ENCODE measurements at regions not wholly inside any gene's neighbourhood (a gene's known extent, or its start where the extent isn't known, plus 50 kb on each side); places are given as distances from the start of the nearest gene placed in this dataset.
"Not testable (repeated sequence)": the region's sequence is repeated elsewhere in the genome, so short reads cannot be mapped to it uniquely, and the experiment has no call there.

- FAIRE-seq, result no peak
Measured at GRCh38 chr13:38283346-38283745, 66.3 kb upstream of the UFM1 start.

DNA sequence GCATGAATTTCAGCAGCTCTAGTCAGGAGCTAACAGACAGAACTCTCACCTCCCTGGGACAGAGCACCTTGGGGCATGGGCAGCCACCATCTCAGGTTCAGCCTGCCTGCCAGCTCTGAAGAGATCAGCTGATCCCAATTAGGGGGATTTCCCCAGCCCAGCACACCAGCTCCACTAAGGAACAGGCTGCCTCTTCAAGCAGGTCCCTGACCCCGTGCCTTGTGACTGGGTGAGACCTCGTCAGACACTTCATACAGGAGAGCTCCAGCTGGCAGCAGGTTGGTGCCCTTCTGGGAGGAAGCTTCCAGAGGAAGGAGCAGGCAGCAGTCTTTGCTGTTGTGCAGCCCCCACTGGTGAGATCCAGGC is 84.5 kb upstream of the UFM1 start:
- no peak for FAIRE-seq

GRCh38 chr13:38264363-38265131 is 85.1 kb upstream of the UFM1 start:
- FAIRE-seq, result no peak

- FAIRE-seq, result no peak
Measured at GRCh38 chr13:38262211-38262610, 87.4 kb upstream of the UFM1 start.

DNA sequence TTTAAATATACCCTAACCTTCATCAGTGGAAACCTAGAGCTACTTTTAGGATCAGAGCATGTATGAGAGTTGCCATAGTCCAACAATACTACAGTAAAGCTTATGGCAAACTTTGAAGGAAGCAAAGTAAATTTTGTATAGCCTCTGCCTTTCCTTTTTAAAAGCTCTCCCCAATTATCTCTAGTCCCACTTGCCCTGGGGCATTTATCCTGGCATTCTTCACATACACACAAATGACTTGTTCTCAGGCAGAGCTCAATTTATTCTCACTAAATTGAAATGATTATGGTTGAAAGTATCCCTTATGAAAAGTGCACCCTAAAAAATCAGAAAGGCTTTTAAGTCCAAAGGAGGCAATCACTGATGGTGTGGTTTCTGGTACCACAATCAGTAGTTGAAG is 94.1 kb upstream of the UFM1 start:
- FAIRE-seq, result no peak

GRCh38 chr13:38239874-38240273 is 109.8 kb upstream of the UFM1 start:
- no peak for FAIRE-seq

DNA sequence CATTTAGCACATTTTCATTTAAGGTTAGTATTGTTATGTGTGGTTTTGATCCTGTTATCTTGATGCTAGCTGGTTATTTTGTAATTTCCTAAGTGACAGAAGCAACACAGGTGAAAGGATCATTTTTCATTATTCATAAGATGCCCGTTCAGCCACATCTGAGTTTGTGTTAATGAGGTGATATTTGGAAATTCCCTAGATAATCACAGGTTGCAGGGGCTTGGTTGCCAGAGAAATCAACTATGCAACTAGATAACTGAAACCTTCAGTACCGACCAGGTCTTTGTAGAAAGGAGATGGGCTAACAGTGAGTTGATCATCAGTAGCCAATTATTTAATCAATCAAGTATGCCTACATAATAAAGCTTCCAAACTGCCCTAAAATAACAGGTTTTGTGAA is 121.3 kb upstream of the UFM1 start:
- FAIRE-seq, result no peak

GRCh38 chr13:38226496-38226895 is 123.2 kb upstream of the UFM1 start:
- FAIRE-seq, result no peak

GRCh38 chr13:38223089-38223488 is 126.6 kb upstream of the UFM1 start:
- no peak for FAIRE-seq

- not testable (repeated sequence) for FAIRE-seq
Measured at GRCh38 chr13:38221120-38221519, 128.5 kb upstream of the UFM1 start.

DNA sequence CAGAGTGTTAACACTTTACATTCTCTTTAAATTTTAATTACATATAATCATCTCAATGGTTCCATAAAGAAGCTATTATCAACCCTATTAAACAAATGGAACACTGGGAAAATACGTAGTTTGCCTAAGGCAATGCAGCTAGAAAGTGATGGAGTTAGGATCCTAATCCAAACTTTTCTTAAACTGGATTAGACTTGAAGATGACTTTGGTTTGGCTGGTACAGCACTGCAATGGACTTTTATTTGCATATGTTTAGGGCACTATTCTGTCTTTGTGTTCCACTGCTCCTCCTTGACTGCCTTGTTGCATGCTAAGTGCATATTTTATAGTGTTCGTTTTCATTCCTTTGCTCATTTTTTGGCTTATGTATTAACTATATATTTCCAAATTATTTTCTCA is 133.5 kb upstream of the UFM1 start:
- no peak for FAIRE-seq

GRCh38 chr13:38213314-38213713 is 136.3 kb upstream of the UFM1 start:
- FAIRE-seq, result no peak

DNA sequence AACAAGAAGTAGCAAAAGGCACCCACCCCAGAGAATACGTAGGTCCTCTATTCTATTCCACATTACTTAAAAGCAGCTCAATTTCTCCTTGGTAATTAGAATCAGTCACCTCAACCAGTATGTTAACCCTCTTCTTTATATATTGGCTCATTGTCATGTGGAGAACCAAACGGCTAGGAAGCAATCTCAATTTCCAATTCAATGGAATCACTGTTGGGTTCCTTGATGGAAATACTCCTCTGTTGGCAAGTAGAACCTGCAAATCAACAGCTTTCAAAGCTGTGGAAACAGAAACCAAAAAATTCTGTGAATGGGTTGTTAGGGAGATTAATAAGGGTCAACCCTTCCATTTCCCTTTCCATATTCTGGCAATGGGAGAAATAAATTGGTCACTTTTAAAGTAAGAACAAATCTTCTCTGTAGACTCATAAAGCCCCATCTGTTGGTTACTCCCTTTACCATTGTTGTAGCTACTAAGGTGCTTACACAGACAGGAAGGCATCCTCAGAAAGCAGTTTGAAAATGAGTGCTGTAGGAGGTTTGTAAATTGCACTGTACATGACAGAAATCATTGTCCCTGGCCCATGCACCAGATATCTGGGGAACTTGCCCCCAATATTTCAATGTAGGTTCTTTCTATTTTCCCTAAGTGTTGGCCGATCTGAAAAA is 138.6 kb upstream of the UFM1 start:
- FAIRE-seq, result no peak

- no peak for FAIRE-seq
Measured at GRCh38 chr13:38204556-38204955, 145.1 kb upstream of the UFM1 start.

GRCh38 chr13:38202740-38203139 is 146.9 kb upstream of the UFM1 start:
- no peak for FAIRE-seq

- FAIRE-seq, result no peak
Measured at GRCh38 chr13:38191016-38191415, 158.6 kb upstream of the UFM1 start.

GRCh38 chr13:38180670-38181069 is 169.0 kb upstream of the UFM1 start:
- no peak for FAIRE-seq

- FAIRE-seq, result no peak
Measured at GRCh38 chr13:38180126-38180525, 169.5 kb upstream of the UFM1 start.

- FAIRE-seq, result no peak
Measured at GRCh38 chr13:38176664-38177063, 173.0 kb upstream of the UFM1 start.

DNA sequence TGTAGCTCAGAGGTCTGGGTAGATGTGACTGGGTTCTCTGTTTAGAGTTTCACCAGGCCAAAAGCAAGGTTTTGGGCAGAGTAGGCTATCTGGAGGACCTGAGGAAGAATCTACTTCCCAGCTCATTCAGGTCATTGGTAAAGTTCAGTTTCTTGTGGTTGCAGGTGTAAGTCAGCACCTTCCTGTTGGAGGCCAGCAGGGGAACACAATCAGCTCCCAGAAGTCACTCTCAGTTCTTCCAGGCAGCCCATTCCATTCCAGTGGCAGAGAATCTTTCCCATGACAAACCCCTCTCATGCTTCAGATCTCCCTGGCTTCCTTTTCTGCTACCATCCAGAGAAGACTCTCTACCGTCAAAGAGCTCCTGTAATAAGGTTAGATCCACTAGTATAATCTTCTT is 176.2 kb upstream of the UFM1 start:
- FAIRE-seq, result no peak

DNA sequence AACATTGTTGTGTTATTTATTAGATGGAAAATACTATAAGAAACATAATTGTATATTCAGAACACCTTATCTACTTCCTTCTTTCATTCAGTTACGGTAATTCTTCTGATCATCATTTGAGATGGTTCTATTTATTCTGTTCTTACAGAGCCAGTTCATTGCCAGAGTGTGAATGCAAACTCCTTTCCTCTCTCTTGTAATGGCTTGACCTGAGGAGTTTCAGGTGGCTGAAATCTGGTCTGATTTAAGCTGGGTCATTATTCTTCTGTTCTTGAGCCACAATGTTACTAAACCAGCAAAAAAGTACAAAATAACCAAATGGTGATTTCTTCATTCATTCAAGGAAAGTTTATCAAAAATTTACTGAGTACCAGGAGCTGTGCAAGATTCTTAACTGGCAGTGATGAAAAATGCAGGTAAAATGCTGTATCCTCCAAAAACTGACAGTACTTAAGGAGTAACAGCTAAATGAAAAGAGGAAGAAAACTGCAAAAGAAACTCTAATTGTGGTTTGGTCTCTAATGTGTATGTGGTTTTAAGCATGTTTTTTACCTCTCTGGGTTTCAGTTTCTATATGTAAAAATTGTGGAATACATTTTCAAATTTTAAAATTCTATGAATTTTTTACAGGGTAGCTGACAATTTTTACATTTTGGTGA is 182.4 kb upstream of the UFM1 start:
- no peak for FAIRE-seq

DNA sequence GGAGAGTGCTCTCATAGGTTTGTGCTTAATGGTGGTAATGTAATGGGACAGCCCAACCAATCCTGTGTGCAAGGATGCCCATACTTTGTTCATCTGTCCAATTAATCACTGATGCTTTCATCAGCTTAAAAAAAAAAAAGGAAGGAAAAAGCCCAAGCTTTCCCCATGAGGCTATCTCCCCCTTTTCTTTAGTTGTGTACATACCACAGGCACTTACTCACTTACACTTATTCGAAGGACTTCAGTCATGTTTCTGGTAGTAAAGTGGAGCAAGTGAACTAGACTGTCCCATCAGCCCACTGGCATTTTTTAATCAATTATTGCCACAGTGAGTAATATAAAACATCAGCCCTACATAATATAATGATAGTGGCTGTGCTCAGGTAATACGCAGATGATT is 183.5 kb upstream of the UFM1 start:
- no peak for FAIRE-seq

DNA sequence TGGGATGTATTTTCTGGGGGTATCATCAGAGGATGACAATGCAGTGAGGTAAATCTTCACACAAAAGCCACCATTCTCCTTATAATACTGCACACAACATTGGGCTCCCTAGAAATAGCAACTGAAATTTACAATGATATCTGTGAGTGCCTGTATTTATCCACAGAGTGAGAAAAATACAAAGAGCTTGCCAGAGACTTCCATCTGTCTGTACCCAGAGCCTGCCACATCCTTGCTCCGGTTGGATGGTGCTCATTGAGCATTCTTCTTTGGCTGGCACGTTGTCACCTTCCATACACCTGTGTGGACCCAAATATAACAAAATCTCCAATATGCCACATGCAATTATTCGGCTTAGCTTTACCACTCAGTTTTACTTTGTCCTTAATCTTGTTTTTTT is 189.5 kb upstream of the UFM1 start:
- no peak for FAIRE-seq

DNA sequence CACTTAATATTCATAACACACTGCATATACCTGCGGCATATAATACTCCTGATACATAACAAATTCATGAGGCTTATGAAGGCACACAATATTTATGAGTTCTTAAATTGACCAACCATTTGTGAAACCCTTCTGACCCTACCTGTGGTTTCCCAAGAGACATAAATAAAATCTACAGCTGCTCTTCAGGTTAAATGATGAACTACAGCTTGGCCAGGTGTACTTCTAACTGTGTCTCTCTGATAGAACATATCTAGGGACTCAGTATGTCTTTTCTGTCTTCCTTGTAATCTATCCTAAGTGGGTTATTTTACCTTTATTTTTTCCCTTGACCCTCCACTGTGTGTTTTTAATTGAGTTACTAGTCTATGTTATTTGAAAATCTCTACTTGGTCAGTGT is 189.9 kb upstream of the UFM1 start:
- FAIRE-seq, result no peak

Measured in endometrium (tissue), 2 donors.